Vagina (tissue), 2 donors: ENCODE measurements at regions not wholly inside any gene's neighbourhood (a gene's known extent, or its start where the extent isn't known, plus 50 kb on each side); places are given as distances from the start of the nearest gene placed in this dataset.

ENCODE experiments used
- DNase-seq, 2 donors: peaks; one replicate each; pipeline ENCODE4 v3.0.0-alpha.2; 2017; ENCODE audit errors: extremely low spot score in 2 of 2
- H3K27ac ChIP-seq: fragments of 200-600 bp; sonication (generic); one replicate; pipeline ENCODE4 v1.5.1; 2019
- H3K27me3 ChIP-seq: fragments of 200-600 bp; sonication (generic); one replicate; pipeline ENCODE4 v1.5.1; 2019
- H3K36me3 ChIP-seq, 2 donors: fragments of 200-600 bp; sonication (generic); one replicate each; pipeline ENCODE4 v1.5.1; 2017 to 2019
- H3K4me1 ChIP-seq: fragments of 200-600 bp; sonication (generic); one replicate; pipeline ENCODE4 v1.5.1; 2019
- H3K4me3 ChIP-seq, 2 donors: fragments of 200-600 bp; sonication (generic); 1 replicate in 1 of 2; 2 replicates in 1 of 2; pipeline ENCODE4 v1.5.1; 2016 to 2019
- H3K9me3 ChIP-seq: fragments of 200-600 bp; sonication (generic); one replicate; pipeline ENCODE4 v1.5.1; 2019
- CTCF ChIP-seq, 3 experiments: fragments of 450-650 bp in 2 of 3; fragments of 200-600 bp in 1 of 3; sonication (generic) in 1 of 3; IDR thresholded peaks; one replicate each; pipeline ENCODE4 v1.5.1; 2017 to 2019; ENCODE audit warnings: antibody characterized with exemption in 3 of 3, mild to moderate bottlenecking in 2 of 3, moderate library complexity in 2 of 3
- POLR2A ChIP-seq, 2 donors: fragments of 450-650 bp; IDR thresholded peaks; one replicate each; pipeline ENCODE4 v1.6.1; 2017; ENCODE audit warnings: antibody characterized with exemption in 2 of 2, mild to moderate bottlenecking in 2 of 2, moderate library complexity in 2 of 2
- POLR2AphosphoS5 ChIP-seq, 2 donors: sonication (generic); formaldehyde crosslinking; IDR thresholded peaks; one replicate each; pipeline ENCODE4 v1.9.0; 2017; ENCODE audit warnings: antibody characterized with exemption in 2 of 2, mild to moderate bottlenecking in 2 of 2, low read depth in 1 of 2; ENCODE audit not compliant: insufficient read depth in 1 of 2
- intact Hi-C: fragments of 100-400 bp; cut with DNase I; formaldehyde crosslinking; loops from one replicate; pipeline ENCODE4 v1.15.1; 2023

- Histone ChIP-seq H3K4me3 (no peak overlapping the region), H3K4me1 (no peaks in the 10 kb centered on the region), H3K9me3 (no peaks in the 10 kb centered on the region), H3K36me3 (no peaks in the 10 kb centered on the region), H3K27me3 (no peaks in the 10 kb centered on the region), H3K27ac (no peak overlapping the region)
- TF ChIP-seq CTCF (IDR thresholded peaks at IDR 0.05) = no peak
- no peak for DNase-seq
- intact Hi-C loops = no loop called here
Observed at GRCh38 chr7:41793556-41793955, 90.7 kb upstream of the INHBA start.

DNA sequence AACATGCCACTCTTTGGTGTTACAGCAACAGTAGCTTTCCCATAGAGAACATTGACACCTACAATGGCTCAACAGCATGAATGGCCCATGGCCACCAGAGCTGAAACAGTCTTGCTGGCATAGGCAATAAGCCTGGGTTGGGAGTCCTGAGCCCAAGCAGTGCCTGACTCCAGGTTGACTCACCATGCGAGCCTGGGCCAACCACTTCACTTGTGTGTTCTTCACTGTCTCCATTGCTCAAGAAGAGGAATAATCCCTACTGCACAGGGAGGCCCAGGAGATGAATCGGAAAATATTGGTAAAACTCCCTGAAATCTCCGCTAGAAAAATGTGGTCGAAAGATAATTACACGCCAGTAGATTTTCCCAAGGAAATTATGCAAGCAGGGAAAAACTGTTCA, 89.2 kb upstream of the INHBA start:
- DNase-seq = no peak
- H3K4me3 ChIP-seq = no peak overlapping the region
- H3K27me3 ChIP-seq = no peaks in the 10 kb centered on the region
- no peaks in the 10 kb centered on the region for H3K9me3 ChIP-seq
- H3K36me3 ChIP-seq = no peaks in the 10 kb centered on the region
- intact Hi-C loops = no loop called here
- TF ChIP-seq CTCF (IDR thresholded peaks at IDR 0.05) (no peak), POLR2AphosphoS5 (IDR thresholded peaks at IDR 0.05; ENCODE audit: insufficient read depth in 1 of 2, low read depth in 1 of 2) (no peak), POLR2A (IDR thresholded peaks at IDR 0.05) (no peak)
- no peak overlapping the region for H3K27ac ChIP-seq
- H3K4me1 ChIP-seq = no peaks in the 10 kb centered on the region

DNA sequence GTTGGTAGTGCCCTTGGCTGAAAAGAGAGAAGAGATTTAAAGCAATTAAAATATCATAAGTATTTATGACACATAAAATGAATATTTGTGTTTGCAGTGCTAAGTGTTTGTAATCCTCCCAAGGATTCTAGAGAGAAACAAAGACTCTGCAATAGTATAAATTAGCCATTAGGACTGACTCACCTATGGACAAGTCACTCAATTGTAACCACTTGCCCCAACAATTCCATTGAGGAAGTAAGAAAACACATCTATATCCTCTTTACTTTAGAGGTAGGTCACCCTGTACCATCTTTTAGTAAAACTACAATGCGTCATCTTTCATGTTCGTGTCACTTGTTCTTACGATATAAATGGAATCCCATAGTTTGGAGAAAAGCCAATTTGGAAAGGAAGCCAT, 85.7 kb upstream of the INHBA start:
- Histone ChIP-seq H3K36me3 (no peaks in the 10 kb centered on the region), H3K27ac (no peak overlapping the region), H3K4me3 (no peak overlapping the region), H3K4me1 (no peaks in the 10 kb centered on the region), H3K9me3 (no peaks in the 10 kb centered on the region), H3K27me3 (no peaks in the 10 kb centered on the region)
- intact Hi-C loops = no loop called here
- TF ChIP-seq POLR2AphosphoS5 (IDR thresholded peaks at IDR 0.05; ENCODE audit: insufficient read depth in 1 of 2, low read depth in 1 of 2) = no peak
- TF ChIP-seq CTCF (IDR thresholded peaks at IDR 0.05) = no peak
- no peak for TF ChIP-seq POLR2A (IDR thresholded peaks at IDR 0.05)
- no peak for DNase-seq

GRCh38 chr7:41787651-41788350, 84.9 kb upstream of the INHBA start:
- H3K4me3 ChIP-seq = no peak overlapping the region
- no peak overlapping the region for H3K27ac ChIP-seq
- H3K4me1 ChIP-seq = no peaks in the 10 kb centered on the region
- H3K36me3 ChIP-seq = no peaks in the 10 kb centered on the region
- no peaks in the 10 kb centered on the region for H3K27me3 ChIP-seq
- no peak for DNase-seq
- TF ChIP-seq CTCF (IDR thresholded peaks at IDR 0.05) = no peak
- TF ChIP-seq POLR2A (IDR thresholded peaks at IDR 0.05) = no peak
- no peak for TF ChIP-seq POLR2AphosphoS5 (IDR thresholded peaks at IDR 0.05; ENCODE audit: insufficient read depth in 1 of 2, low read depth in 1 of 2)
- H3K9me3 ChIP-seq = no peaks in the 10 kb centered on the region
- intact Hi-C loops = no loop called here

GRCh38 chr7:41786944-41787343, 84.1 kb upstream of the INHBA start:
- intact Hi-C loops = no loop called here
- TF ChIP-seq POLR2A (IDR thresholded peaks at IDR 0.05) = no peak
- Histone ChIP-seq H3K4me3 (no peak overlapping the region), H3K27me3 (no peaks in the 10 kb centered on the region), H3K9me3 (no peaks in the 10 kb centered on the region), H3K27ac (no peak overlapping the region), H3K36me3 (no peaks in the 10 kb centered on the region), H3K4me1 (no peaks in the 10 kb centered on the region)
- no peak for DNase-seq
